GM18951 (cell line): ENCODE measurements at regions not wholly inside any gene's neighbourhood (a gene's known extent, or its start where the extent isn't known, plus 50 kb on each side); places are given as distances from the start of the nearest gene placed in this dataset.
"Not testable (repeated sequence)": the region's sequence is repeated elsewhere in the genome, so short reads cannot be mapped to it uniquely, and the experiment has no call there.

Experiments used
- POLR2A ChIP-seq: IDR thresholded peaks from 4 replicates; pipeline ENCODE4 v1.6.1; 2011; ENCODE audit warnings: mild to moderate bottlenecking; ENCODE audit not compliant: insufficient read length, insufficient read depth; ENCODE audit errors: extremely low read depth
- in situ Hi-C: fragments of 300-500 bp; cut with MboI; formaldehyde crosslinking; loops from one replicate; pipeline ENCODE4 v1.12.0; 2022; ENCODE audit warnings: low sequenced_read_pairs, mixed read lengths, inconsistent platforms; ENCODE audit not compliant: unreplicated experiment

- no peak for TF ChIP-seq POLR2A
- in situ Hi-C loops: no loop called here
Observed at GRCh38 chr4:112801341-112801740, 164.4 kb downstream of the LARP7 start.

- no peak for TF ChIP-seq POLR2A
- in situ Hi-C loops: no loop called here
Observed at GRCh38 chr4:112802780-112803179, 165.8 kb downstream of the LARP7 start.

- no peak for TF ChIP-seq POLR2A
- in situ Hi-C loops: no loop called here
Observed at GRCh38 chr4:112807083-112807482, 170.1 kb downstream of the LARP7 start.

GRCh38 chr4:112808001-112808400, 171.1 kb downstream of the LARP7 start:
- TF ChIP-seq POLR2A: no peak
- in situ Hi-C loops: no loop called here

GRCh38 chr4:112813790-112814189, 176.8 kb downstream of the LARP7 start:
- no peak for TF ChIP-seq POLR2A
- in situ Hi-C loops: no loop called here

GRCh38 chr4:112817933-112818593, 181.1 kb downstream of the LARP7 start:
- peak; percentile 60 for TF ChIP-seq POLR2A
- in situ Hi-C loops: no loop called here

GRCh38 chr4:112818594-112818965, 181.6 kb downstream of the LARP7 start:
- TF ChIP-seq POLR2A: no peak
- in situ Hi-C loops: no loop called here

GRCh38 chr4:112819729-112820128, 182.8 kb downstream of the LARP7 start:
- in situ Hi-C loops: no loop called here
- TF ChIP-seq POLR2A: no peak

- no peak for TF ChIP-seq POLR2A
- in situ Hi-C loops: no loop called here
Observed at GRCh38 chr4:112823156-112823555, 186.2 kb downstream of the LARP7 start.

GRCh38 chr4:112823606-112824005, 186.7 kb downstream of the LARP7 start:
- in situ Hi-C loops: no loop called here
- TF ChIP-seq POLR2A: no peak

GRCh38 chr4:112830753-112831386, 193.9 kb downstream of the LARP7 start:
- TF ChIP-seq POLR2A: no peak
- in situ Hi-C loops: no loop called here

GRCh38 chr4:112832493-112832892, 195.6 kb downstream of the LARP7 start:
- TF ChIP-seq POLR2A: no peak
- in situ Hi-C loops: no loop called here

GRCh38 chr4:112836895-112837294, 200.0 kb downstream of the LARP7 start:
- in situ Hi-C loops: no loop called here
- no peak for TF ChIP-seq POLR2A

- in situ Hi-C loops: not testable (repeated sequence)
Observed at GRCh38 chr4:112838015-112838414, 201.1 kb downstream of the LARP7 start.
